Omental fat pad (tissue), 3 donors: ENCODE measurements at regions not wholly inside any gene's neighbourhood (a gene's known extent, or its start where the extent isn't known, plus 50 kb on each side); places are given as distances from the start of the nearest gene placed in this dataset.

ENCODE experiments used
- ATAC-seq: fragments of 150-250 bp; one replicate; pipeline ENCODE4 v1.9.1; 2016; ENCODE audit warnings: mild to moderate bottlenecking, moderate library complexity; ENCODE audit not compliant: low FRiP score
- DNase-seq: peaks from one replicate; pipeline ENCODE4 v3.0.0-alpha.2; 2019; ENCODE audit warnings: low spot score
- TF ChIP-seq, protein P1 (sequence below), 3 donors: fragments of 450-650 bp; IDR thresholded peaks; one replicate each; pipeline ENCODE4 v1.5.1; 2016 to 2017; ENCODE audit warnings: antibody characterized with exemption in 3 of 3, mild to moderate bottlenecking in 3 of 3, moderate library complexity in 2 of 3

DNA sequence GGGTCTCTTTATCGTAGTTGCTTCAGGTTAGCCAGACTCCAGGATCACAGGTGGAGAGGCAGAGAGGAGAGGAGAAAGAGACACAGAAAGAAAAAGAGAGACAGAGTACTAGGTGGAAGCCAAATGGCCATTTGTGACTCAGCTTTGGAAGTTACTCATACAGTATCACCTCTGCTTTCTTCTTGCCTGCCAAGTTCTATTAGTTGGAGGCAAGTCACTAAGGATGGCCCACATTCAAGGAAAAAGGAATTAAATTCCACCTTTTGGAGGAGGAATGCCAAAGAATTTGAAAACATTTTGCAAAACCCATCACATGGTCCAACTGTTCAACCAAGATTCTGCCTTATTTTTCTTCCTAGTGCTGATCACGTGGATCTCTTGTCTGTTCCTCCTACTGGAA, 291.1 kb downstream of the CHL1 start:
- DNase-seq (no peak), ATAC-seq (peak; percentile 77)
- TF ChIP-seq, protein P1, sequence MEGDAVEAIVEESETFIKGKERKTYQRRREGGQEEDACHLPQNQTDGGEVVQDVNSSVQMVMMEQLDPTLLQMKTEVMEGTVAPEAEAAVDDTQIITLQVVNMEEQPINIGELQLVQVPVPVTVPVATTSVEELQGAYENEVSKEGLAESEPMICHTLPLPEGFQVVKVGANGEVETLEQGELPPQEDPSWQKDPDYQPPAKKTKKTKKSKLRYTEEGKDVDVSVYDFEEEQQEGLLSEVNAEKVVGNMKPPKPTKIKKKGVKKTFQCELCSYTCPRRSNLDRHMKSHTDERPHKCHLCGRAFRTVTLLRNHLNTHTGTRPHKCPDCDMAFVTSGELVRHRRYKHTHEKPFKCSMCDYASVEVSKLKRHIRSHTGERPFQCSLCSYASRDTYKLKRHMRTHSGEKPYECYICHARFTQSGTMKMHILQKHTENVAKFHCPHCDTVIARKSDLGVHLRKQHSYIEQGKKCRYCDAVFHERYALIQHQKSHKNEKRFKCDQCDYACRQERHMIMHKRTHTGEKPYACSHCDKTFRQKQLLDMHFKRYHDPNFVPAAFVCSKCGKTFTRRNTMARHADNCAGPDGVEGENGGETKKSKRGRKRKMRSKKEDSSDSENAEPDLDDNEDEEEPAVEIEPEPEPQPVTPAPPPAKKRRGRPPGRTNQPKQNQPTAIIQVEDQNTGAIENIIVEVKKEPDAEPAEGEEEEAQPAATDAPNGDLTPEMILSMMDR (IDR thresholded peaks at IDR 0.05) = no peak

DNA sequence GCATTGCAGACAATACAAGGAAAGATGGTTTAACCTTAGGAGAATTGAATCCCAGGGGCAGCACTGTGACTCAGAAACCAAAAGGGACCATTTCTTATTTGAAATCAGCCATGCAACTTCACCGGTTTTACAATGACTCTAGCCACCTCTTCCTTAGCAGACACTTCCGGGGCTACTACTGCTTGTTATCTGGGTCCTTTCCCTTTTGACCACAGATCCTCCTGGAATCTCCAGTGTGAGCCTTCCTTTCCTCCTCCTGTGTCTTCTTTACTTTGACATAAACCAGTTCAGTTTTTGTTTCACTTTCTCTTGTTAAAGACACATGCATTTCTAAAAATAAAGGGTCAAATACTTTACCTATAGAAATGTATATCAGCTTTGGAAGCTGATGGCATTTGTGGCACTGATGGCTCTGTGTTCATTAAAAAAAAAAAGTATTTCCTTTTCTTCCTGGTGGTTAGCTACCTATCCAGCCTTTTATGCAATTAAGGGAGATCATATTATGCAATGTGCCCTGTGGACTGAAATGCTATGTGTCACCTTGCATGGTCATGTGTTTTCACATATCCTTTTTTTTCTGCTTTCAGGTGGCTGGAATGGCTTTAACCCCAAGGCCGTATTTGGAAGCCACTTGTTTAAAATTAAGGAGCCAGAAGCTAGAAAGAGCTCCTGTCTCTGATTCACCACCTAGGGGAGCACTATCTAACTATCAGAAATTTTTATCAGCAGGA, 296.2 kb downstream of the CHL1 start:
- DNase-seq = no peak
- no peak for ATAC-seq
- TF ChIP-seq, protein P1 (IDR thresholded peaks at IDR 0.05) = no peak

DNA sequence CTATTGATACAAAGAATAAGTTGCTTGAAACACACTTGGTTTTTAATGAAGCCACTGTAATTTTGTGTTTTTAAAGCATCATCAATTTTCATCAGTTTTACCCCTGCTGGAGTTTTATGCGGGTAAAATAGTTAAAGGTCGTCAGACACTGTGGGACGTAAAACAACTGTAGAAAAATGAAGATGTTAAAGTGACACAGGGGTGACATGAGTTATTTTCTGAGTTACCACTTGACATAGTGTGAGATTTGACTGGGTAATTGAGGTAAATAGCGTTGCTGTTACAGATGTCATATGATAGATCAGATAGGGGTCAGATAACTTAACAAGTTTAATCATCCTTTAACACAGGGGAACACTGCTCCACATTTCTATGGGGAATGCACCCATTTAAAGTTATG, 297.6 kb downstream of the CHL1 start:
- ATAC-seq = no peak
- TF ChIP-seq, protein P1 (IDR thresholded peaks at IDR 0.05) = no peak

DNA sequence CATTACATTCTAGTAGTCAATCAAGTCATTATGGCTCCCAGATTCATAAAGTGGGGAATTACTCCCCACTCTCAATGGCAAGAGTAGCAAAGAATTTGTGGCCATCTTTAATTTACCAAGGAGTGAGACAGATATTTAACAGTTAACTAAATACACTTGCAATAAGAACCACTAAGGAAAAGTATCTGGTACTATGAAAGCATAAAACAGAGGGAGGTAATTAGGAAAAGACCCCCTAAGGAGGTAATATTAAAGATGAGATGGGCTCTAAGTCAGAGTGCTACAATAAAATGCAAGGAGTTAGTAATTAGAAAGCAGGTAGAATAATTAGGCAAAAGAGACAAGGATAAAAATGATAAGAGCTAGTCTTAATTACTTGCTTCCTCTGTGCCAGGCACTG, 301.9 kb downstream of the CHL1 start:
- ATAC-seq = no peak
- no peak for DNase-seq
- TF ChIP-seq, protein P1 (IDR thresholded peaks at IDR 0.05) = no peak

More for the DNA sequence above, 297.6 kb downstream of the CHL1 start:
- DNase-seq = no peak

DNA sequence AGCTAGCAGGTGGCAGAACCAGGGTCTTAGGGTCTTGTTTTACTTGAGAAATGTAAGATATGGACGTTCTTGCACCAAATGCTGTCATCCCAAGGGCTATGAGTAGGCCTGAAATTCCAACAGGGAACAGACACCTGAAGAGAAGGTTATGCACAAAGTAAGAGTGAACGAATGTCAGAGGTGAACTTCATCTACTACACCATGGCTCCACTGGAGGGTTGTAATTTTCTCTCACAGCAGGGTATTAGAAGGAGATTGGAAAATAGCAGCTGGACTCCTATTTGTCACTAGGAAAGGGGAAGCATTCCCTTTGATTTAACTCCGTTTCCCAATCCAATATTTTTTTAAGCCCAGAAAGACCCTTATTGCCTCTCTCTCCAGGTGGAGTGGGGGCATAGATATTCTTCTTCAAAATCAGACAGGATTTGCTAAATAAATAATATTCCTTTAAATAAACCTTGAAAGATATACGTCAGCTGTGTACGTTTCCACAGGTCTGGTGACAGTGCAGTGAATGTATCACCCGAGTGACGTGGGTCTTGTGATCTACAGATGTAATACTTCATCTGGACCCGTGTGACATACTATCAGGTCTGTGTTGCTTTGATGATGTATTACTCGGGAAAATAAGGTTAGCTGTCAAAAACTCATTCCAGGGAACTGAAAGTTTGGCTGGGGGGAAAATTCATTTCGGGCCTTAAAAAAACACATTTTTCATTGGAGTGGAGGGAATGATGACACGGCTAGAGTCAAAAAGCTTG, 302.6 kb downstream of the CHL1 start:
- ATAC-seq (no peak), DNase-seq (no peak)
- TF ChIP-seq, protein P1 (IDR thresholded peaks at IDR 0.05) = no peak

DNA sequence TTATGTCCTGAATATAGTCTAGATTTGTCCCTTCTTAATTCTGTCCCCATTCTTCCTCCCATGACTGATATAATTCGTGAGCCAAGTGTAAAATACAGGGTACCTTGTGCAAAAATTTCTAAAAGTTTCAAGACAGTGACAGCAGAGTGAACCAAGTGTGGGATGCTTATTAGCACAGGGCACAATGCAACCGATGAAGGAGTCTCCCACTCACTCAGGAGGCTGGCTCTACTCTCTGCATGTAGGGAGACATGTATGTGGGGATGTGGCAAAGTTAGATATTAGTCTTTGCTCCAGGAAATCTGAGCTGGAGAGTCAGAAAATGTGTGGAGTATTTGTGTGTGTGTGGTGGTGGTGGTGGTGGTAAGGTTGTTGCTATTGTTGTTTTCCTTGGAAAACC, 305.9 kb downstream of the CHL1 start:
- no peak for DNase-seq
- no peak for ATAC-seq
- TF ChIP-seq, protein P1 (IDR thresholded peaks at IDR 0.05) = no peak

DNA sequence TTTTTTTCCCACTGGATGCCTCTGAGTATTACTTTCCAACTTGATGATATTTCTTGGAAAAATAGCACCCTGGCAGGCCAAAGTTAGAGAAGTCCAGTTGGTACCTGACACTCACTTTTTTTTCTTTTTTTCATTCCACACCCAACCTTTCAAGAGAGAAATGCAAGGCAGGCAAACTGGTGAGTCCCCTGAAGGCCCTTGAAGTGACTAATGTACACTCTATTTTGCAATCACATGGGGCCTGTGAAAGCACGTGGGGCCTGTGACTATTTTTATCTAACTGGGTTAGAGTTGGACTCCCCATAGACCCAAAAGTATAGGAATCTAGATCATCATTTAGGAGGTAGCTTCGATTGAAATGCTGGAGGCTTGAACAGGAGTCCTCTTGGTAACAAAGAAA, 316.7 kb downstream of the CHL1 start:
- TF ChIP-seq, protein P1 (IDR thresholded peaks at IDR 0.05) = no peak
- ATAC-seq = no peak
- no peak for DNase-seq
